ENCODE measurements at regions not wholly inside any gene's neighbourhood (a gene's known extent, or its start where the extent isn't known, plus 50 kb on each side); places are given as distances from the start of the nearest gene placed in this dataset.

GRCh38 chr16:31810863-31811262 is 62.7 kb upstream of the ZNF267 start:
- TF ChIP-seq EZH2 (IDR thresholded peaks at IDR 0.05; ENCODE audit: low read length, unreplicated experiment) (no peak), CTCF (conservative IDR thresholded peaks at IDR 0.05; ENCODE audit: low read depth, low read length) (no peak)
